SHP77 treated with DMSO at 0.1 percent for 48 hours (cell line): ENCODE measurements at regions not wholly inside any gene's neighbourhood (a gene's known extent, or its start where the extent isn't known, plus 50 kb on each side); places are given as distances from the start of the nearest gene placed in this dataset.

Source experiments
- DNase-seq: peaks from one replicate; lab custom pipeline; 2025; lab: John Stamatoyannopoulos, UW

- no peak for DNase-seq
Measured at GRCh38 chr3:76345878-76346277, 560.5 kb upstream of the ZNF717 start.

DNA sequence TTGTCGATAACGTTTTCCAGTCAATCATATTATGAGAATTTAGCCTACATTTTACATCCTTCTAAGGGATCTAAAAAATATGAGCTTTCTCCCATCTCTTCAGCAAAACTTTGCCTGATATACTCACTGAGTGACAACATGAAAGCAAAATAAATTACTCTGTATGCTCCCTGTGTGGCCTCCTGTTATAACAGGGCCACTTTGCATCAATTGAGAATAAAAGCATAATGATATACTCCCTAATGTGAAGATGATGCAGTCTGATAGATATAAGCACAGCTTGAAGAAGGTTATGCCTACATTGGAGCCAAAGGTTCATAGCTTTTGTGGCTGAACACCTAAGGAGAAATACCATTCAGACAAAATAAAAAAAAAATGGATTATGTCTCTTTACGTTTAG, 561.3 kb upstream of the ZNF717 start:
- DNase-seq: no peak

DNA sequence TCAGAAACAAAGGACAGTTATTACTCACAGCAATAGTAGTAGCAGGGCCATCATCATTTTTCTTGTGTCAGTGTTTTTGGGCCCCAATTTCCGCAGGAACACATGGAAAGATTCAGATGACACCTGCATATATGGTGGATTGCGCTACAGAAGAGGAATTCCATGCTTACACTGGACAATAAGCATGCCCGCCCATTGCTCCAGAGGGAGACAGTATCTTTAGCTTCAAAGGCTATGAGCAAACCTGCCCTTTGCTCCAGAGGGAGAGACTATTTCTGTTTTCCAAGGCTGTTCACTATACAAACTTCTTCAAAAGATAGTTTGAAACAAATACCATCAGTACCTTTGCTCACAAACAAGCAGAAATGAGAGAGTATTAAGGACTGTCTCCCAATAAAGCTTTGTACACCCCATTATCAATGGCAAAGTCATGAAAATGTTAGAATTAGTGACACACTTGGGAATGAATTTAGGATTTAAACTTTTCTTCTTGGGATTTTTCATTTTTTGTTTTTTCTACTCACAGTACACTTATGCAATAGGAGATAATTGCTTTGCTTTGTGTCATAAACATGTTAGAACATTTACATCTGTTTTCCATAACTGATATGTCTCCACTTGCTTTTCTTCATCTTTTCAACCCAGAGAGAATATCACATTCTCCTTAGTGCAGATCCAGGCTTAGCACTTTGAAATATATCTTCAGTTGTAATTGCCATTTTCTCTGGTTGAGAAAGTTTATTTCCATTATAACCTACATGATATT, 564.5 kb upstream of the ZNF717 start:
- DNase-seq: no peak

GRCh38 chr3:76352051-76352450, 566.7 kb upstream of the ZNF717 start:
- no peak for DNase-seq

DNA sequence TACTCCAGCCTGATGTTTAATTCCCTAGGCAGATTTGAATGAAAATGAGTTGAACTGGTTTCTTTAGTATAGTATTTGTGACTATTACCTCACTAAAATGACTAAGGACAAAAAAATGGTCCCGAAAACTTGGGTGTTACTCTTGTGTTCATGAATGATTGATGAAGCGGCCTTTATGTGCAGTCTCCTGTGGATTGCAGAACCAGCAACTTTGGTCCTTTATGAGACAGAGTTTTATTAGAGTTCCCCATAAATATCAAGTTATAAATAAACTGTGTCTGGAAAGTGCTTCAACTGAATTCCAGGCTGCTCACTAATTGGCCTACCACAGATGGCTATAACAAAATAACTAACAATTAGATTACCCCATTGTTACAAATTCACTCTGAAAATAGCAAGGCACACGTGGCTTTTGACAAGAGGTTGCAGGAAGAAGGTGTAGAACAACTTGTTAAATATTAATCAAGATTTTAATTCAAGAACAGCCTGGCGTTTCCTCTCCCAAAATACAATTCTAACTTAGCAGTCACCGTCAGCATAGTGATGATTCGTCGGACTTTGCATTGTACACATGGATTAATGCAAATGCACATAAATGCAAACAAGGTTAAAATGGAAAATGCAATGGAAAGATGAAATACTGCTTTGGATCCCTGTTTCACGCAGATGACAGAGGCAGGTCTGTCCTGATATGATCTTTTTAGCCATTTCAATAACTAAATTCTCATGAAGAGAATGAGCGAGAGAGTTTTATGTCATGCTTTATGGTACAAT, 567.3 kb upstream of the ZNF717 start:
- DNase-seq: no peak

GRCh38 chr3:76353683-76354082, 568.3 kb upstream of the ZNF717 start:
- DNase-seq: no peak

DNA sequence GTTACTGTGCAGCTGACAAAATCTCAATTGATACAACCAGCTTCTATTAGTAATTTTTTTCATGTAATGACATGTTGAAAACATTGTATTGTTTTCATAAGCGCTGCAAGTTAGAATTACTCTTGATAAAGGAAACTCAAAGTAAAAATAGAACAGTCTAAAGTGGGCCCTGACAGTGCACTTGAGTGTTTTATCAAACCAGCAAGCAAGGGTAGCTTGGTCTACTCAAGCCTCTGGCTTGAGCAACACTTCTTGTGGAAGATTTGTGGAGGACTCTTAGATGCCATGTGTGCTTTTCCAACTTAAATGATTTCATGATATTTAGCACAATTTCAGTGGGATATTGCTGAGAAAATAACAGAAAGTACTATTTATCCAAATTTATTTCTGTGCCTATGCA, 575.7 kb upstream of the ZNF717 start:
- no peak for DNase-seq

GRCh38 chr3:76362643-76363042, 577.3 kb upstream of the ZNF717 start:
- DNase-seq: no peak

GRCh38 chr3:76365275-76365674, 579.9 kb upstream of the ZNF717 start:
- no peak for DNase-seq

DNA sequence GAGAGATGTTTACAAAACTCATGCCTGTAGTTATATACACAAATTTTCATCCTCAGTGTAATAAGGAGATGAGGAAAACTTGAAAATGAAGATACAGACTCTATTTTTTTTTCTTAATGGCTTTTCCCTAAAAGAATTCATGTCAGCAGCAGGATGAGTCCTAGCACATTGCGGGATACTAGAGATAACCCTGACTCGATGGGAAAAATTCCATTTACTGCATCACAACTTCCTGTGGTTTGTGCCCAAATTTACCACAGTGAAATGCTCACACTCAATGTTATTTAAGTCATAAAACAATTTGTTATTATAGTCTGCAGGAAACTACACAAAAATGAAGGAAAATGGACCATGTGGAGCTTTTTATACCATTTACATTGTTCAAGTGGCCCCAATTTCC, 581.9 kb upstream of the ZNF717 start:
- no peak for DNase-seq

- DNase-seq: no peak
Measured at GRCh38 chr3:76369170-76369569, 583.8 kb upstream of the ZNF717 start.

DNA sequence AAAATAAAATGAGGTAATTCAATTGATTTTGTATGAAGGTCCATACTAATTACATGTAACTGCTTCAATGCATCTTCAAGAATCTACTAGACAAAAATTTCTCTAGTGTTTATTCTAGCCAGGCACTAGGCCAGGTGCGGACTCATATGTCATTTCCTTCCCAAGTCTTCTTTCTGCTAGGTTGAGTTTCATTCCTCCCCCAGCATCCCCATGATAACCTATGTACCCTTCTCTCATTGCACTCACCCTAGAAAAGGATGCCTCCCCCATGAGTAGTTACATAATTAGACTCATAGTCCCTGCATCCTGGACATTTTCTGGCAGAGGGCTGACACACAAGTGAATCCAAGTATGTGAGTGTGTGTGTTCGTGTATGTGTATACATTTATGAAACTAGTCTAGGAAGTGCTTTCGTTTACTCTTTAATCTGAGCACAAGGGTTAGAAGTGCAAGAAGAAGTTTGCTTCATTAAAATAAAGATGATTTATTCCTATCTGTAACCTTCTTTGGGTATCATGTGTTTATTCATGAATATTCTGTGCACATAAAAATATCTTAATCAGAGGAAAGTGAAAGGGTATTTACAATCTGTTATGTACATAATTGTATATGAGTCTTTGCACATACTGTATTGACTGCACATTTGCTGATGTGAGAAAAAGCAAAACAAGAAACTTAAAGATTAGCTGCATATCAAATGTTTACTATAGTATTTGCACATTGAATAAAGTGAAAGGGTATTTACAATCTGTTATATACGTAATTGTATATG, 585.6 kb upstream of the ZNF717 start:
- DNase-seq: no peak

DNA sequence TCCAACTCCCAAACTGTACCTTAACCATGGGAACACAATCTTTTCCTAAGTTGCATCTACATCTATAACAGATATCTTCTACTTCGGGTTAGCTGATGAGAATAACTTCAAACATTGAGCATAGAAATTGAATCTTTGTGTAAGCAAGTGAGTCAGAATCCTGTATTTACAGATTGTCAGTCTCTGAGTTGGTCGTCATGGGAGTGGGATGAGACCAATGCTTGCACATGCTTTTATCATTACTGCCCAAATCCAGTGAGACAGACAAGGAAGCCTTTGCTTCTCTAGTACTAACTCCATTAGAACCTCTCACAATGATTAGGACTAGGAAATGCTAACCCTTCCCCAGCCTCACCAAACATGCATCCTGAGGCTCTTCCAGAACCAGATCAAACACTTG, 587.1 kb upstream of the ZNF717 start:
- DNase-seq: no peak

DNA sequence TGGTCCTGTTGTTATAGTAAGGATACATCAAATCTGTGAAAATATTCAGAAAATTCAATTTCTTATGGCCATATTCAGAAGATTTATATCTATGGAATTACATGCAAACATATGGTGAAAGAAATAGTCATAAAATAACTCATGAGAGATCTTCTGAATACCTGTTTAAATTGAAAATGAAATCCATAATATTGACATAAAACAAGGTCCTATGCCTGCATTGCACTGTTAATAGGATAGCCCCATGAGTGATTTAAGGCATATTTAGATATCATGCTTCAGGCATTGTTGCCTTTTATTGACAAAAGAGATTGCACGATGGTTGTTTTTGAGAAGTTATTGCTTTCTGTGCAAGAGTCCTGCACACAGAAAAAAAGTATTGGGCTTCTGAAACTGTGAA, 591.7 kb upstream of the ZNF717 start:
- DNase-seq: no peak

DNA sequence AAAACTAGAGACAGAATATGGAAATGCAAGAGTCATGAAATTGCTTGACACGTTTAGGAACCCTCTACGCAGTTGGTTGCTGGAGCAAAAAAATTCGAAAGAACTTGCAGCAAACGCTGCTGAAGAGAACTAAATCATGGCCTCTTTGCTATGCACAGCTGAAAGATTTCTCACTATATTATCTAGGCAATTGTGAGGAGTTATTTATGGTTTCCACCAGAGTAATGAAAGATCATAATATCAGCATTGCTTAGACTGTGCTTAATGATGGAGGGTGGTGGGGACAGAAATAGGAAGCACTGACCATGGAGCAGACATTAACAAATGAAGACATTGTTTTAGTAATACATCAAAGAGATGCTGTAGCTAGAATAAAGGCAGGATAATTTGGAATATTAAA, 593.4 kb upstream of the ZNF717 start:
- no peak for DNase-seq

- DNase-seq: no peak
Measured at GRCh38 chr3:76383781-76384180, 598.4 kb upstream of the ZNF717 start.

DNA sequence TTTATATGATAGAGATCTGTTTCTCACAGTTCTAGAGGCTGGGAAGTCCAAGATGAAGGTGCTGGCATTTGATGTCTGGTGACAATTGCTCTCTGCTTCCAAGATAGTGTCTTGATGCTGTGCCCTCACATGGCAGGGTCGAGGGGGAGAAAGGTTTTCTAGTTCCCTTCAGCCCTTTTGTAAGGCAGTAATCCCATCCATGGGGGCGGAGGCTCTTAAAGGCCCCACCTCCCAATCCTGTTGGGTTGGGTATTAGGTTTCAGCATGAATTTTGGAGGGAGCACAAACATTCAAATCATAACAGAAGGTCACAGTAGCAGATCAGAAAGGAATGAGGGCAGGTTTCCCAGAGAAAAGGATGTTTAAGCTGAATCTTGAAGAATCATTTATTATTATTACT, 601.7 kb upstream of the ZNF717 start:
- DNase-seq: no peak

DNA sequence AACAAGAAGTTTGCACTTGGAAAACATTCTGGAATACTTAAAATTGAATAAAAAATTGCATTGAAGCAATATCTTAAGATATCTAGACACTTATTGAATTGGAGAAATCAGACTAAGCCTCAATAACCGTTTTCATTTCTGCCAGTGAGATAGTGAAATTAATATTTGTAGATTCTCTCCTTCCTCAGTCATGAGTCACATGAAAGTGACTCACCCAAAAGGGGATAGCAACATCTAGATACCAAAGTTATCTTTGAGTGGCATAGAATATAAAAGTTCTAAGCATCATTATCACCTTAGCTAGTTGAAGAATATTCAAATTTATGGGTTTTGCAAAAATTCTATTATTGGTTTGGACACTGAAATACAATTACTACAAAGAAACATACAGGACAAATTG, 614.8 kb upstream of the ZNF717 start:
- no peak for DNase-seq

GRCh38 chr3:76402926-76403325, 617.6 kb upstream of the ZNF717 start:
- no peak for DNase-seq

DNA sequence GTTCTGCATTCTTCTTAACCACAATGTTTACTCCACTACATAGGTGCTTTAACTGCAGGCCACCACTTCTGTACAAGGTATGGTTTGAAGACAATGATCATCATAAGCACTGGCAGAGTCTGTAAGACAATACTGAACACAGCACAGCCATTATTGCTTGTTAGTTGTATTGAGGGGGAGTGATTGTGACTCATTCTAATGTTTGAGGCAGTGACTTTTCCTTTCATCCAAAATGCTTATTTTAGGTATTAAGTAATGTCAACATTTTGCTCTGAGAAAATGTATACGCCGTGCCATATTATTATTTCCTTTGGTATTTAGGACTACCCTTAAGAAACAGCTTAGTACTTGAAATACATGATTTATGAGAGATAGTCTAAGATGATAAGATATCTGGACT, 618.2 kb upstream of the ZNF717 start:
- DNase-seq: no peak

DNA sequence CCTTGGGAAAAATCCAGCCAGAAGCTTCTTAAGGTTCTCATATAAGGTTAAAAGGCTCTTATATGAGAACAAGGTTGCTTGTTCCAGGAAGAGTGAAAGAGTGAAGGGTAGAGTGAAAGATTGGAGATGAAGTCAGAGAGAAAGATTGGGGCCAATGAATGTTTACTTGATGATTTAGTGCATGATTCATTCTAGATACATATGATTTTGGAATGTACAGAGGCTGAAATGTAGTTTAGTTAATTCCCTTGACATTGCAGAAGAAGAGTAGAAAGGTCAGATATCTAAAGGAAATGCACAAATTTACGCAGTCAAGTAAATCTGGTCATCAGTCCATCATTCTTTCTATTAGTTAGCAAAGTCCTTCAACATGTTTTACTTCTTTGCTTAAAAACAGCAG, 619.8 kb upstream of the ZNF717 start:
- DNase-seq: no peak

- DNase-seq: no peak
Measured at GRCh38 chr3:76410762-76411281, 625.5 kb upstream of the ZNF717 start.

DNA sequence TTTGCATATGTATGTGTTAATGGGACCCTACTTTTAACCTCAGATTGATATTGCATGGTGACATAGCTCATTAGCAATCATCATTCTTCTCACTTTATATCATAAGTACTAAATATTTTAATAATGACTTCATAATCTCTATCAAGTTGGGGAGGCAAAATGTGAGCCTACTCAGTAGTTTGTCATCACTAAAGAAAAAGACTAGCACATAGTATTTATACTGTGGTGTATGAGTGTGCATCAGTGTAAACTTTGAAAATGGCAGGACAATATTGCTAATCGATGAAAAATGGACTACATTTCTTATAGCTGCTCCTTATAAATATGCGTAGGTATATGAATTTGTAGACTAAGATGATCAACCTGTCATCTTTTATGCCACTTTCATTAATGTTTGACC, 624.5 kb upstream of the ROBO2 start:
- DNase-seq: no peak
